Islet of Langerhans (tissue), 1 donor: ENCODE measurements at regions not wholly inside any gene's neighbourhood (a gene's known extent, or its start where the extent isn't known, plus 50 kb on each side); places are given as distances from the start of the nearest gene placed in this dataset.

Experiments used
- FAIRE-seq: peaks from one replicate; lab custom pipeline; 2011; peaks lifted over from hg19 to GRCh38; lab: Jason Lieb, UNC

DNA sequence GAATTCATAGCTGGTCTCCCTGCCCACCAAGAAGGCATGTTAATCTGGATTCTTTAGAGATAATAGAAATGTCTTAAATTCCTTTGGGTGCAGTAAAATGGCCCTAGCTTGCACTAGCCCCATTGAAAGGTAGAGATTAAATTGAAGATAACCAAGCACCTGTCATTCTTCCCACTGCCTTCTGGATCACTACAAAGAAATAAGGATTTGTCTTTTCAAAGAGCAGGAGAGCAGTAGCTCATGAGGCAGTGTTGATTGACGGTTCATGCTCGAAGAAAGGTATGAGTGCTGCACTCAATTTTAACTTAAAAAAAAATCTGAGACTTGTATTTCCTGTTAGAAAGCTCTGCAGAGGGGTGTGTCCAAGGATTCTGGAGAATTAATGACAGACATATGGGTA is 74.9 kb upstream of the F3 start:
- FAIRE-seq = no peak

DNA sequence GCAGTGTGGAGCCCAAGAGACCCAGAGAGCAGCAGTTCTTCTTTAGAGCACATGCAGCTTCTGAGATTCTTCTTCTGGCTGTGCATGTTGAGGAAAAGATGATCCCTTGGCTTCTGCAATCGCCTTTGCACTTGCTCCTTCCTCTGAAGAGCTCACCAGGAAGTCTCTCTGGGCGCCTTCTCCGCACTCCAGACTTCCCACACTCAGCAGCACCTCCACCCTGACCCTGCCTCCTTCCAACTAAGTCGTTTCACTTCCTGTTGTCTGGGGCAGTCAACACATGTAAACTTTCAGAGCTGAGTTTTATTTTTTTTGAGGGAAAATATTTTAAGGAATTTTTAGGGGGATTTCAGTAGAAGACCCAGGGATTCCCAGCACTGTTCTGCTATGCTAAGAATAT is 73.4 kb upstream of the F3 start:
- FAIRE-seq = no peak

DNA sequence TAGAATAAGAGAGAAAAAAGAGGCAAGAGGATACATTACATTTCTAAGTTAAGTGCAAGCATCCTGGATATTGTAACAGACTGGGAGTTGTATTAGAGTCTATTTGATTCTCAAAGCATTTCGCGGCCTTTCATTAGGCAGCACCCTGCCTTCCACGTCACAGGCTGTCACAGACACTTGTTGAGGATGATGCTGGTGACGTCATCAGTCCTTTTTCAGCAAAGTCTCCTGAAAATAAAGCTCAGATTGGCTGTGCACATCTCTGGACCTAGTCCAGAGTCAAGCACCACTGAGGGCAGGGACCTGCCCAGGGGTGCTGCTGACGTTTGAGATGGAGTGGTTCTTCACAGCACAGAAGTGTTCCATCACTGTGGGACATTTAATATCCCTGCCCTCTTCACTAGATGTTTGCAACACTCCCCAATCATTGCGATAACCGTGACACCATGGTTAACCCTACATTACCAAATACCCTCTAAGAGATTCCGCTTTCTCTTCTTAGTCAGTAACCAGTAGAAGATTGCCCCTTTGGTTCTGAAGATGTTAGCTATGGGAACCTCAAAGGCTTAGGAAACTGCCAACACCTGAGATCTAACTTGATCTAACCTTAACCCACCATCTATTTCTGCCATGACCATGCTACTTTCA is 72.7 kb upstream of the F3 start:
- FAIRE-seq = no peak

DNA sequence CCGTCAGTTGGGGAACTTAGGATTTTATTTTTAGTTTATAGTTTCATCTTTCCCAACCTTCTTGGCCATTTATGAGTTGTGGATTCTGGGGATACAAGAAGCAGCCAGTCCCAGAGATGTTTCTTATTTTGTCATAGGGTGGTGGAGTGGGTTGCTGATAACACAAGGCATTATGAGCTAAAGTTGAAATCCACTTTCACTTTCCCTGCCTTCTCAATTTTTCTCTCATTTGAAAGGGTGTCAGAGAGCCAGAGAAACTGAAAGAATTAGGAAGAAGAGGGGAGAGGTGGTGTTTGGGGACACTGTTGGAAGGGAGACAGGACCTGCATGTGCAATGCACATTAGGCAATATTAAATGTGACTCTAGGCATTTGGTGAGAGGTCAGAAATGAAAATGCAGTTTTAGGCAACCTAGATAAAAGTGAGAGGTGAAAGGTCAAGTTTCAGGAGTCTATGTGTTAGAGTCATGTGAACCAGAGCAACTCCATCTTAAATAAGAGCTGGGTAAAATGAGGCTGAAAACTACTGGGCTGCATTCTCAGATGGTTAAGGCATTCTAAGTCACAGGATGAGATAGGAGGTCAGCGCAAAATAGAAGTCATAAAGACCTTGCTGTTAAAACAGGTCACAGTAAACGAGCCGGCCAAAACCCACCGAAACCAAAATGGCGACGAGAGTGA is 71.1 kb upstream of the F3 start:
- no peak for FAIRE-seq

DNA sequence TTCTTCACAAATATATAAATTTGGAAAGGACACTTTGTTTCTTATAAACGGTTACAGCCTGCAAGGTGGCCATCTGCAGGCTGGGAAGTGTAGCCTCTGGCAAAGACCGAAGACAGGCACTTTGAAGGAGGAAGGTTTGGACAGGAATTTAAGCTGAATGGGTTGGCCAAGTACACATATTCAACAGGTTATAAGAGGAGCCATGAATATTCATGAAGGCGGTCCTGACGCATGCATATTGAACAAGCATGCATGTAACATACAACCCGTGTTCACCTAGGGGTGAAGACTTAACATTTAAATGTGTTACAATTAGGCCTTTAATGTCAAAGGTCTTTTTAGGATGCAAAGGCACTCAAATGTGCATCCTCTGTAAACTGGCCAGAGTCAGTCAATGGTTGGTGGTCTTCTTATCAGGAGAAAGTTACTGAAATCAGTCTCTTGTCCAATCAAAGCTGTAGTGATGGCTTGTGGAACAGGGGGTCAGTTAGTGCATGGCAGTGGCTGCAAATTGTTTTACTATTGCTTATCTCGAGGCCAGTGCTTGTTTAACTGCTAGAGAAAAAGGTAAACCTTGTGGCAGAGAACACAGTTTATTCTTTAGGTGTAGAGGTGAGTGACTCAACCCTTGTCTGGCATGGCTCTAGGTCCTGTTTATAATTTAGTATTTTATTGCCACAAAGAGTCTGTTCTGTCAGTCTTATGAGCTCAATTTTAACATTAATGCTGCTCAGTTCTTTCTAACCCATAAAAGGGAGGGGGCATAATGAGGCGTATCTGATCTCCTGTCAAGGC is 70.3 kb upstream of the F3 start:
- no peak for FAIRE-seq

DNA sequence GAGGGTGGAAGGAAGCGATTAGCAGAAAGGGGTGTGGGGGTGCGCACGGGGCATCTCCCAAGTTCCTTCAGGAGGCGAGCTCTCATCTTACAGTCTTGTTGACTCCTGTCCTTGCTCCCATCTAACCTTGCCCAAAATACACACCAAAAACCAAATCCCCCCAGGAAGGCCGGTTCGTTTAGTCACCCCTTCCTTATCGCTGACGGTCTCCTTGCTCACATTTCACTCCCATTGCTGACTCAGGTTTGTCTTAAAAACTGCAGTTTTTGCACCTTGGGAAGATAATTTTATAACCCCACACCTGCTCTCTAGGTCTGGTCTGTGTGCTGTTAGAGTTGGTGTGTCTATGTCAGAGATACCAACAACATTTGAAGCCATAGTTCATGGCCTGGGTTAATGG is 68.1 kb upstream of the F3 start:
- no peak for FAIRE-seq

DNA sequence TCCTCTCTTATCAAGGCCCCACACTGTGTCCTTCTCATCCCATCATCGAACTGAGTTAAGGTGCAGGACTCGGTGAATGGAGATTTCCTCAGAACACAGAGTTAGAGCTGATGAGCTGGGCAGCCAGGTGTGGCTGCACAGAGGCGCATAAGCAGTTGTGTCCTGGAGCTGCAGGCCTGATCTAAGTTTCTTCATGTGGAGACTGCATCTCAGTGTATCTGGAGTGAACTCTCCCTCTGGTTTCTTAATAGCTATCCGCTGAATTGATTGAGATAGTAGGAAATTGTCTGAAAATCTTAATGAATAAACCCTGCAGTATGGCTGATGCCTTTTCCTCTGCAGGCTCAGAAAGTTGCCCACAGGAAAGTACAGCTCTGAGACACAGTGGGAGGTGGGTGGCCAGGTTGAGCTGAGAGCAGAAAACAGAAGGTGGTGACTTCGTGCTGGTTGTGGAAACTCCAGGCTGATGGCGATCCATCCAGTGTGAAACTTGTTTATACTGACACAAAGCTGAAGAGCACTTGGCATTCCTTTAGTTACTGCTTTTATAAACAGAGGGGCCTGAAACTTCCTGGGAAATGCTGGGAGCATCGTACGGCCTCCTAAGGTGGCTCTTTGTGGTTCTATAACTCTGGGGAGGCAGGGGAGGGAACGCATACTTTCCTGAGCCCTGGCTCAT is 67.4 kb upstream of the F3 start:
- FAIRE-seq = no peak

DNA sequence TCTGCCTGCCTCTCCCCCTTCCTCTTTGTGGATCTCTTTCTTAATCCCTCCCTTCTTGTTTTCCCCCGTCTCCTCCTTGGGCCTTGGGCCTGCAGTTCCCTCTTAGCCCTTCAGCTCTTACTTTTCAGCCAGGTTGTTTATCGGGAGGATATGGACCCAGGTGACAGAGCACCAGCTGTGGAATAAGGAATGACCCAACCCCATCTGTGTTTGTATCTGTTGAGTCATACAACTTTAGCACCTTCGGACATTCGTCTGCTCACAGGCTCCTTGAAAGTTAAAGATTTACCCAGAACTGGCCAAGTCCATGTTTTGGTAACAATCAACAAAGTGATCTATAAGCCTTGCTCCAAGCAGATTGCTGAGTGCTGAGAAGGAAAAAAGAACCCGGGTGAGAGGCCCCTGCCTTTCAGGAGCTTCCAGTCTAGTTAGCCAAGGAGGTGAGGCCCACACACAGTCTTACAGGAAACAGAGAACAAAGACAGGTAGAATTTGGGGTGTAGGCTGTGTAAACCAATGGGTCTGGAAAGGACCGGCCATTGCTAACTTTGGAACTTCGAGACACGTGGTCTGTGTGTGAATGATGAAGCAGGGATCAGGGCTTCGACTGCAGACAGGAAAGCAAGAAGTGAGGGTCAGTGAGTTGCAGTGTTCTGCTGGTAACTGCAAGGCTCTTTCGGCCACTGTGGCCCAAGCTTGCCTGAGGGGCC is 66.7 kb upstream of the F3 start:
- FAIRE-seq = no peak

DNA sequence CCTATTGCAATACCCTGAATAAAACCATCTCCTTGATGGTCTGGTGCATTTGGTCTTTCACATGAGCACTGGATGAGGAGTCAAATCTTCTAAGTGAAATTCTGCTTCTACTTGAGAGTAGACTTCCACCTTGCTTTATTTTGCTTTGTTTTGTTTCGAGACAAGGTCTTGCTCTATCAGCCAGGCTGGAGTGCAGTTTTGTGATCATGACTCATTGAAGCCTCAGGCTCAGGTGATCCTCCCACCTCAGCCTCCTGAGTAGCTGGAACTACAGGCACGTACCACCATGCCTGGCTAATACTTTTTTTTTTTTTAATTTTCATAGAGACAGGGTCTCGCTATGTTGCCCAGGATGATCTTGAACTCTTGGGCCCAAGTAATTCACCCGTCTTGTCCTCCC is 65.8 kb upstream of the F3 start:
- FAIRE-seq = no peak

DNA sequence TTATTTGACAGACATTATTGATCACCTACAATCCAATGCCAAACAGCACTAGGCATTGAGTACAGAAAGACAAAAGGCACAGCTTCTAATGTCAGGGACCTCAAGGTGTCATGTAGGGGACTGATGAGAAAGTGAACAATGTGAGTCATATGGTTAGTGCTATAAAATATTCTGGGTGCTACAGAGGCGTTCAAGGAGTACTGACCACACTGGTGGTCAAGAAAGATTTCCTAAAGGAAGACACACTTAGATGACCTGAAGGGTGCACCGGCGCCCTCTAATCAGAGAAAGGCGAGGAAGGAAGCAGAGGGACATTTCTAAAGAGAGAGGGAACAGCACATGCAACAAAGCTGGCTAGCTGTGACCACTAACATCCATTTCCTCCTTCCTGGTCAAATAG is 64.9 kb upstream of the F3 start:
- FAIRE-seq = no peak

DNA sequence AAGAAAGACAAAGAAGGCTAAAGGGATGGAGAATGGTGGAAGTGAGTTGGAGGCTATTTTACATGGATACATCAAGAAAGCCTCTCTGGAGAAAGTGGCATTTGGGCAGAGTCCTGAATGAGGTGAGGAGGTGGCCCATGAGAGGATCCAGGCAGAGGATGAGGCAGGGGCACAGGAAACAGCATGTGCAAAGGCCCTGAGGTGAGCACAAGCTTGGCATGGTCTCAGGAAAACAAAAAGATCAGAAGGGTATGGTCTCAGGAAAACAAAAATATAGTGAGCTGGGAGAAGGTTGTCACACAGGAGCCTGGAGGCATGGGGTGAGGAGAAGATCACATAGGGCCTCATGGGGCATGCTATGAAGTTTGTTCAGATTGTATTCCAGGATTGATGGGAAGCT is 62.1 kb upstream of the F3 start:
- no peak for FAIRE-seq

DNA sequence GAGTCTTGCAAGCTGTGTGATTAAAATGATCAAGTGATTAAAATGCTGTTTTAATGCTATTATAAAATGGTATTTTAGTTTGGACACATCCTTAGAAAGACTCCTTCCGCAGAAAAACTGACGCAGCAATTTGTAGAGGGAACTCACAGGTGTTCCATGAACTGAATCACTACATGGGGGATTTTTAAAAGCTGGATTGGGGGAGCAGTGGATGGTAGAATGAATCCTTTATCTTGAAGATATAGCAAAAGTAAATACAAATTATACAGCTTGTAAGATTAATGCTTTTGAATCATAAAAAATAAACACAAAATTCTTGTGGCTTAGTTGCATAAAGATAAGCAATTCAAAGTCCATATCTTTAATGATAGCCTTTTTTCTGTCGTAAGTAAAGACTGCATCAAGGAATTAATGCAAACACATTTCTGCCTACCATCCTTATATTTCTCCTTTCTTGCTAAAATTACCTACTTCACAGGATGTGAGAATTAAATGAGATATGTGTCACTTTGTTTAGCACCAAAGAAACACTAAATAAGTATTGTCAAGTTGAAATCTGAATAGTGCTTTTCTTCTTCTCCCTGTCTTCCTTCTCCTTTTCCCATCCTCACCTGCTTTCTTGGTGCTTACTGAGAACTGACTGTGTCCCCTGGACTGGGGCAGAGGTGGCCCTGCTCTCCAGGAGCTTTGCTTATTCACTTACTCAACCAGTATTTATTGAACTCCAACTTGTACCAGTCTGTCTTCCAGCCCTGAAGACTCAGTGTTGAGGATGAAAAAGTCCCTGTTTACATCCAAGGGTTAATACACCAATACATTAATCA is 61.5 kb upstream of the F3 start:
- no peak for FAIRE-seq

DNA sequence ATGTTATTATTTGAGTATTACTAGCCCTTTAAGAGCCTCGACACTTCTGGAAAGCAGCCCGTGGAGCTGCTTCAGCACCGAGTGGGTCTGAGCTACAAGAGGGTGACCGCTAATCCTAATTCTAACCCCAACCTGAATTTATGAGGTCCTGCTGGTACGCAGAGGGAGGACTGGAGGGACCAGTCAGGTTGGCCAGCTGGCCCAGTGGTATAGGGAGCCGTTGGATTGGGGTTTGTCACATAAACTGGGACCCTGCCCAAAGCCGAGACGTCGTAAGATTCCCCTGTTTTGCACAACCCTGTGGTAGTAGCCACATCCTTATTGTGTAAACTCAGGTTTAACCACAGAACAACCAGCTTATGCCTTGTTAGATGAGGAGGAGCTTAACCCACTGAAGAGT is 60.8 kb upstream of the F3 start:
- FAIRE-seq = no peak

DNA sequence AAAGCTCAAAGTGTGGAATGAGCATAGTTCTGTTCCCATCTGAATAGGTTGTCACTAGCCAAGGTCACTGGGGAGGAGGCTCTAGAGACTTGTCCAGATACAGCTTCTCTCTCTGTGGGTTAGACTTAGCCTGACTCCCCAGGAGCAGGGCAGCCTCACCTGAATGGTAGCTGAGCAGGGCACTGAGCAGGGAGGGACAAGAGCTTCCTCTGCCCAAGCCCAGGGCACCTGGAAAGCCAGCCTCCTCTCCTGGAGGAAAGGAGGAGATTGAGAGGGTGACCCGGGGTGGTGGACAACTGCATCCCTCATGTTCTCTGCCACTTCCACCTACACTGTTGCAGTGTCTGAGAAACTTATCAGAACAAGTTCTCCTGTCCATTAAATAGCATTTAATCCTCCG is 59.0 kb upstream of the F3 start:
- FAIRE-seq = no peak

DNA sequence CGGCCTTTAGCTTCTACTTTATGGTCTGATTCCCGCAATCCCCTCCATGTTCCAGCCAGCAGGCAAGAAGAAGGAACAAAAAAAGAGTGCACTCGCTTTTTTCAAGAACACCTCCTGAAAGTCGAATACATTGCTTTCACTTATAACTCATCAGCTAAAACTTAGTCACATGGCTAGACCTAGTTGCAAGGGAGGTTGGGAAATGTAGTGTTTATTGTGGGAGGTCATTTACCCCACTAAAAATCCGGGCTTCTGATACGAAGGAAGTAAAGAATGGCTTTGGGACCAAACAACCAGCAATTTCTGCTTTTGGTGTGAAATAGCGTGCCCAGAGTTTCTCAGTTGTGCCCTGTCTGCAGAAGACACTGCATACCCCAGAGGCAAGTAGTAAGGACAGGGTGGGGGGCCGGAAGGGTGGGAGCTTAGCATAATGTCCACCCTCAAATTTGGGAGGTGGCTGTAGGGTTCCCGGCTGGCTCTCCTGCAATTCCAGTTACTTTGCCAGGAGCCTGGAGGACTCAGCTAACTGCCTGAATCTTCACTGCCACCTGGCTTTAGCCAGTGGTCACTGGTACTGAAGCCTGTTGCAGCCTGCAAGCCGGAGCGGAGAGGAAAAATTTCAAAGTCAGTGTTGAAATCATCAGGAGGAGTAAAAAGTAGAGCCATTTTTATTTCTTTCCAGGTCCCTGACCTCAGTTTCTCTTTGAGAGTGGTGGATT is 57.7 kb upstream of the F3 start:
- FAIRE-seq = peak; percentile 68

DNA sequence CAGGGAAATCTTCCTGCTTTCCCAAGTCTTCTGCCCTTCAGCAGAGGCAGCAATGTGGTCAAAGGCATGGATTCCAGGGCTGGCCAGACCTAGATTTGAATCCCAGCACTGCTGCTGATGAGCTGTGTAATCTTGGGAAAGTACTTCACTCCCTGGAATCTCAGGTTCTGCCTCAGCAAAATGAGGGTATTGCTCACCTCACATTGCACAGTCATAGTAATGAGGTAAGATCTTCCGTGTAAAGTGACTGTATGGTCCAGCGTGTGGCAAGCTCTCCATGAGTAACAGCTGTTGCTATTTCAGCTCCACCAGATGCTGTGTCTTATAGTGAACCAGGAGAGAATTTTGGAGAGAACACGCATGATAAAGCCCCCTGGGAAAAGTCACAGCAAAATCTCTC is 56.1 kb upstream of the F3 start:
- no peak for FAIRE-seq

DNA sequence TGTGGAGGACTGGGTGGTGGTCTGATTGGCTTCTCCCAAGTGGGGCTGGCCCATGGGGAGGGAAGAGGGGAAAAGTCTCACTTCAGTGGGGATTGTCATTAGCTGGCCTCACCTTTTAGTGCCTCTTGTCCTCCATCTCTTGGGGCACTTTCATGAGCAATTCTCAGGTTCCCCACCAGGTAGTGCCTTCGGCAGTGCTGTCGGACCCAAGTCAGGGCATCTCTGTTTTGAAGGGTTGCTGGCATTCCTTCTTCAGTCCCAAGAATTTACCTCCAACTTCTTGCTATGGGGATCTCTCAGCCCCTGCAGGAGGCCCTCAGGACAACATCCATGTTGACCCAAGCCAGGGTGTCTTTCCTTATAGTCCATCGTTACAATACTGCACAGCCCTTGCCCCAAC is 54.7 kb upstream of the F3 start:
- no peak for FAIRE-seq

DNA sequence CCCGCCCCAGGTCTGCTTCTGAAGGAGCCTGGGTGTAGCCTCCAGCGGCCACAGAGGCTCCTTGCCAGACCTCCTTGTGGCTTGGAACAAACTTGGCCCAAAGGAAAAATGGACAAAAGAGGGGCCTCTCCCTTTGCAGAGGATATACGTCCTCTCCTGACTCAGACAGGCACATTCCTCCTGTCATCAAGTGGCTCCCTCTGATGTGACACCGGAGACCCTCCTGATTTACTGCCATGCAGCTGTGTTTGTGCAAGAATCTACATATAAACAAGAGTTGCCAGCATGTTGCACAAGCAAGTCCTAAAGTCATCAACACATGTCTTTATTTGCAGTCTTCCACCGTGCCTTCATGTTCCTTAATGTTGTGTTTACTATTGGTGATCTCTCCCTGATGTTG is 54.1 kb upstream of the F3 start:
- FAIRE-seq = no peak

DNA sequence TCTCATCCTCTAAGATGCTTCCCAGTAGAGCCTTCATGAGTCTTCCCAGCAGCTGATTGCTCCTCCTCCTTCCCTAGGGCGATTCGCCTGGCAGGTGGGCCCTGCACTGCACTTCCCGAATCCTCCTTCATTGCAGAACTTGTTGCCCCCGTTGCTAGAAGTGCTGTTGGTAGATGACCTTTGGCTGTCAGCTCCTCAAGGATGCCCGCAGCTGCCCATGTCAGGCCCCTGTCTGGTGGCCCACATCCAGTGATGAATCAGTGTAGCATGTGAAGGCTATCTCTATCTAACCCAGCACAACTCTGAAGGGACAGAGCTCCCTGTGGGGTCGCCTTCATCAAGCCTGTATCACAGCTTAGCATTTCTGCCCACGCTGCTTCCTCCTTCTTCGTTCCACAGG is 52.1 kb upstream of the F3 start:
- FAIRE-seq = no peak

DNA sequence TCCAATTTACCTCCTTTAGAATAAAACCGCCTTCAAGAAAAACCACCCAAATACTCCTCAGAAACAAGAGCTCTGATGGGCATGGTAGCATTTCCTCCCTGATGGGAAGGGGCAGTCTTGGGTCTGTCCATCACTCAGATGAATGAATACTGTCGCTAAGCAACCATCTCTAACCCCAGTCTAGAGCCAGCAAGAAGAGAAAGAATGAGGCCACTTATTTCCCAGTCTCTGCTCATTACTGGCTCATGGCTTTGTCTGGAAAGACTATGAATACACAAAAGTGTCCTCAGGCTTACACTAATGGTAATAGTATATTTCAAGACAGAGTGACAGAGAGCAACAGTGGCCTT is 51.0 kb upstream of the F3 start:
- no peak for FAIRE-seq
